SK-N-SH (cell line): ENCODE measurements at regions not wholly inside any gene's neighbourhood (a gene's known extent, or its start where the extent isn't known, plus 50 kb on each side); places are given as distances from the start of the nearest gene placed in this dataset.

ENCODE experiments used
- CHD2 ChIP-seq: fragments of 150-350 bp; IDR thresholded peaks from 2 replicates; pipeline ENCODE4 v1.6.1; 2018; ENCODE audit warnings: low read length; ENCODE audit not compliant: partially characterized antibody
- CTCF ChIP-seq: fragments of 200-600 bp; sonication (generic); IDR thresholded peaks from 2 replicates; pipeline ENCODE4 v1.6.1; 2017; ENCODE audit warnings: antibody characterized with exemption, mild to moderate bottlenecking, moderate library complexity
- ELF1 ChIP-seq: IDR thresholded peaks from 2 replicates; pipeline ENCODE4 v1.4.0; 2012
- EP300 ChIP-seq, 2 experiments: IDR thresholded peaks; 2 replicates each; pipeline versions ENCODE4 v1.4.0 to v1.6.1; 2012; ENCODE audit warnings: borderline replicate concordance in 1 of 2, low read depth in 1 of 2, low read length in 1 of 2
- FOXM1 ChIP-seq: IDR thresholded peaks from 2 replicates; pipeline ENCODE4 v1.4.0; 2012; ENCODE audit warnings: low read depth, mild to moderate bottlenecking
- GABPA ChIP-seq: IDR thresholded peaks from 2 replicates; pipeline ENCODE4 v1.4.0; 2012; ENCODE audit warnings: low read depth, mild to moderate bottlenecking
- NFIC ChIP-seq: IDR thresholded peaks from 2 replicates; pipeline ENCODE4 v1.4.0; 2012; ENCODE audit warnings: borderline replicate concordance
- POLR2AphosphoS5 ChIP-seq: IDR thresholded peaks from 2 replicates; pipeline ENCODE4 v1.6.1; 2012; ENCODE audit warnings: low read depth, low read length
- RAD21 ChIP-seq: IDR thresholded peaks from 2 replicates; pipeline ENCODE4 v1.6.1; 2012; ENCODE audit warnings: mild to moderate bottlenecking, low read length
- REST ChIP-seq: IDR thresholded peaks from 2 replicates; pipeline ENCODE4 v1.6.1; 2012; ENCODE audit warnings: mild to moderate bottlenecking, low read depth, low read length, moderate library complexity
- YY1 ChIP-seq: IDR thresholded peaks from 2 replicates; pipeline ENCODE4 v1.4.0; 2012; ENCODE audit warnings: low read depth, mild to moderate bottlenecking

GRCh38 chr9:107587191-107587963 is 97.8 kb upstream of the KLF4 start:
- TF ChIP-seq ELF1 (no peak), GABPA (no peak), CTCF (no peak), CHD2 (no peak), YY1 (no peak), NFIC (no peak), RAD21 (no peak), POLR2AphosphoS5 (no peak), REST (no peak), FOXM1 (no peak), EP300 (IDR thresholded peaks at IDR 0.05; ENCODE audit: borderline replicate concordance in 1 of 2, low read depth in 1 of 2, low read length in 1 of 2) (no peak)
